PC-9 (cell line): ENCODE measurements at regions not wholly inside any gene's neighbourhood (a gene's known extent, or its start where the extent isn't known, plus 50 kb on each side); places are given as distances from the start of the nearest gene placed in this dataset.
"Not testable (repeated sequence)": the region's sequence is repeated elsewhere in the genome, so short reads cannot be mapped to it uniquely, and the experiment has no call there.

Source experiments
- EZH2 ChIP-seq: fragments of 200-600 bp; sonication (generic); IDR thresholded peaks from 2 replicates; pipeline ENCODE4 v1.8.0; 2017; ENCODE audit warnings: antibody characterized with exemption, low read depth
- TF ChIP-seq, protein P1 (sequence below): fragments of 200-600 bp; sonication (generic); conservative IDR thresholded peaks from 2 replicates; pipeline ENCODE4 v1.6.1; 2017; ENCODE audit warnings: mixed run types, antibody characterized with exemption, mild to moderate bottlenecking, moderate library complexity

GRCh38 chr1:161447040-161447759 lies 58.1 kb upstream of the FCGR2A start:
- TF ChIP-seq, protein P1, sequence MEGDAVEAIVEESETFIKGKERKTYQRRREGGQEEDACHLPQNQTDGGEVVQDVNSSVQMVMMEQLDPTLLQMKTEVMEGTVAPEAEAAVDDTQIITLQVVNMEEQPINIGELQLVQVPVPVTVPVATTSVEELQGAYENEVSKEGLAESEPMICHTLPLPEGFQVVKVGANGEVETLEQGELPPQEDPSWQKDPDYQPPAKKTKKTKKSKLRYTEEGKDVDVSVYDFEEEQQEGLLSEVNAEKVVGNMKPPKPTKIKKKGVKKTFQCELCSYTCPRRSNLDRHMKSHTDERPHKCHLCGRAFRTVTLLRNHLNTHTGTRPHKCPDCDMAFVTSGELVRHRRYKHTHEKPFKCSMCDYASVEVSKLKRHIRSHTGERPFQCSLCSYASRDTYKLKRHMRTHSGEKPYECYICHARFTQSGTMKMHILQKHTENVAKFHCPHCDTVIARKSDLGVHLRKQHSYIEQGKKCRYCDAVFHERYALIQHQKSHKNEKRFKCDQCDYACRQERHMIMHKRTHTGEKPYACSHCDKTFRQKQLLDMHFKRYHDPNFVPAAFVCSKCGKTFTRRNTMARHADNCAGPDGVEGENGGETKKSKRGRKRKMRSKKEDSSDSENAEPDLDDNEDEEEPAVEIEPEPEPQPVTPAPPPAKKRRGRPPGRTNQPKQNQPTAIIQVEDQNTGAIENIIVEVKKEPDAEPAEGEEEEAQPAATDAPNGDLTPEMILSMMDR = not testable (repeated sequence)
- not testable (repeated sequence) for TF ChIP-seq EZH2
